GM23248 (cell line): ENCODE measurements at regions not wholly inside any gene's neighbourhood (a gene's known extent, or its start where the extent isn't known, plus 50 kb on each side); places are given as distances from the start of the nearest gene placed in this dataset.

Experiments
- EZH2 ChIP-seq: fragments of 200-600 bp; sonication (generic); IDR thresholded peaks from 2 replicates; pipeline ENCODE4 v1.6.1; 2018; ENCODE audit warnings: antibody characterized with exemption, mild to moderate bottlenecking; ENCODE audit not compliant: insufficient read depth, poor library complexity, severe bottlenecking
- EZH2phosphoT487 ChIP-seq: fragments of 200-600 bp; sonication (generic); IDR thresholded peaks from 2 replicates; pipeline ENCODE4 v1.6.1; 2018; ENCODE audit warnings: antibody characterized with exemption, moderate library complexity, mild to moderate bottlenecking, low read depth; ENCODE audit not compliant: insufficient read depth

- no peak for TF ChIP-seq EZH2
- TF ChIP-seq EZH2phosphoT487: no peak
Observed at GRCh38 chr11:22561283-22561682, 64.3 kb downstream of the FANCF start.
